GM18519 (cell line): ENCODE measurements at regions not wholly inside any gene's neighbourhood (a gene's known extent, or its start where the extent isn't known, plus 50 kb on each side); places are given as distances from the start of the nearest gene placed in this dataset.

ENCODE experiments used
- ATAC-seq: cut with Tn5 transposase; IDR thresholded peaks from one replicate; pipeline ENCODE4 v1.9.1; 2021; ENCODE audit warnings: mild to moderate bottlenecking, moderate library complexity; ENCODE audit not compliant: unreplicated experiment, low FRiP score

DNA sequence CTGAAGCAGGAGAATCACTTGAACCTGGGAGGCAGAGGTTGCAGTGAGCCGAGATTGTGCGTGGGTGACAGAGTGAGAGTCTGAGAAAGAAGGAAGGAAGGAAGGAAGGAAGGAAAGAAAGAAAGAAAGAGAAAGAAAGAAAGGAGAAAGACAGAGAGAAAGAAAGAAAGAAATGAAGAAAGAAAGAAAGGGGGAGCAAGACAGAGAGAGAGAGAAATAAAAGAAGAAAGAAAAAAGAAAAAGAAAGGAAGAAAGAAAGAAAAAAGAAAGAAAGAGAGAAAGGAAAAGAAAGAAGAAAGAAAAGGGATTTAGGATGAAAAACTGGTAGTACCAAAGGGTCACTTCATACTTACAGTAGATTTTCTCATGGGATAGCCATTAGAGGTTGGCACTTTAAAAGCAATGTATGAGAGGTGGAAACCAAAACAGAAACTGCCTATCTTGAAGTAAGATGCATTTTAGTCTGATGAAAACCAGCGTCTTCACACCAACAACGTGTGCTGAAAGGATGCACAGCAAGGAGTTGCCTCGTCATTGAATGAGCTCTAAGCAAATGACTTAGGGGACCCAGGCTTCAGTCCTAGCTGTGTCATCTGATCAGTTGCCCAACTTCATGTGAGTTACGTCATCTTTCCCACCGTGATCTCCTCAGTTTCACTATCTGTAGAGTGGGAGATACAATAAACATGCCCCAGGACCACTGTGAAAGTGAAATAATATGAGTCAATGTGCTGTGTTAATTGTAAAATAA is 133.9 kb upstream of the NEDD9 start:
- peak; percentile 58 for ATAC-seq

DNA sequence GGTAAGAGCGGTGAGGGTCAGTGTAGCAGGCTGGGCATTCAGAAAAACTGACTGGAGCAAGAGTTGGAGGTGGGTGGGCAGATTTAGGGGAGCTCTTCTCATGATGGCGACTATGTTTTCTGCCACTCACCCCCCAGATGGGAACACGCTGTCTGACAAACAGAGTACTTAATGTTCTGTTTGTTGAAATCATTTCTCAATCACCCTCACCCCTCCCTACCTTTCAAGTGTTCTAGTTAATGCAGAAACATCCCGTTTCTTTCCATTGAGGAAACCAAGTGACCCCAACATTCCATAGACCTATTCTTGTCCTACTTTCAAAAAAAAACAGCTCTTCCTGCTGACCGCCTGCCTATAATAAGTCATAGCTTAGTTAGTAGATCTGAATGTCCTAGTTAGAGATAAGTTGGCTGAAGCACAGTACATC is 132.5 kb upstream of the NEDD9 start:
- ATAC-seq, result no peak

DNA sequence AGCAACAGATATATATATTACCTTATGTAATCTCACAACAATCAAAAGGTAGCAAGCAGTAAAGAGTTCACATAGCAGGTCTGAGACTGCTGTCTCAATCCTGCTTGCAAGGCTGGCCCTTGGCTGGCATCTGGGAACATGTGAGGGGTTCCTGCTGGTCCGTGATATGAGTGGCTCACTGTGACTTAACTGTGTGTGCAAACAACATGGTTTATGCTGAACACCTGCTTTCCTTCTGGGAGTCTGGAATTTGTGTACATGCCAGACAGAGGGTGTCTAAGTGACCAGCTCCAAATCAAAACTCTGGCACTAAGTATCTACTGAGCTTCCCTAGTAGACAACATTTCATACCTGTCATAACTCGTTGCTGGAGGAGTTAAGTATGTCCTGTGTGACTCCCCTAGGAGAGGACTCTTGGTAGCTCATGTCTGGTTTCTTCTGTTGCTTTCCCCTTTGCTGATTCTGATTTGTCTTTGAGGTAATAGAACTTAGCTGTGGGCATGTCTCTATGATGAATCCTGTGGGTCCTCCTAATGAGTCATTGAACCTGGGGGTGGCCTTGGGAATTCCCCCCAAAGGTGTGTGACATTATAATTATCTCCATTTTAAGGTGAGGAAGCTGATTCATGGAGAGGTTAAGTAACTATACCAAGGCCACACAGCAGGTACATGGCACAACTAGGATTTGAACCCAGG is 131.6 kb upstream of the NEDD9 start:
- ATAC-seq, result no peak

DNA sequence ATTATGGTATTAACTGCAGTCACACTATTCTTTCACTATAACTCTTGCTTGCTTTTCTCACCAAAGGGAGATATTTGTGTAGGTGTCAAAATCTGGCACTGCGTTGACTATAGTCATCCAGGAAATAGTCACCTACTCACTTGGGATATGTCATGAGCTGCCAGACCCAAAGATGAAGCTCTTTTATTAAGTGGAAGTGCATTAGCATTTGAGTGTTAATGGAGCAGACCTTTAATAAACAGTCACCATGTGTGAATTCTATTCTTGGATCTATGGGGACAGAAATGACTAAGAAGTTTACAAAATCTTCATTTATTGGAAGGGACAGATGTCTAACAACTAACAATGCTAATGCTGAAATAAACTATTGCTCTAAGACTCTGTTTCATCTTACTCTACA is 130.1 kb upstream of the NEDD9 start:
- no peak for ATAC-seq

DNA sequence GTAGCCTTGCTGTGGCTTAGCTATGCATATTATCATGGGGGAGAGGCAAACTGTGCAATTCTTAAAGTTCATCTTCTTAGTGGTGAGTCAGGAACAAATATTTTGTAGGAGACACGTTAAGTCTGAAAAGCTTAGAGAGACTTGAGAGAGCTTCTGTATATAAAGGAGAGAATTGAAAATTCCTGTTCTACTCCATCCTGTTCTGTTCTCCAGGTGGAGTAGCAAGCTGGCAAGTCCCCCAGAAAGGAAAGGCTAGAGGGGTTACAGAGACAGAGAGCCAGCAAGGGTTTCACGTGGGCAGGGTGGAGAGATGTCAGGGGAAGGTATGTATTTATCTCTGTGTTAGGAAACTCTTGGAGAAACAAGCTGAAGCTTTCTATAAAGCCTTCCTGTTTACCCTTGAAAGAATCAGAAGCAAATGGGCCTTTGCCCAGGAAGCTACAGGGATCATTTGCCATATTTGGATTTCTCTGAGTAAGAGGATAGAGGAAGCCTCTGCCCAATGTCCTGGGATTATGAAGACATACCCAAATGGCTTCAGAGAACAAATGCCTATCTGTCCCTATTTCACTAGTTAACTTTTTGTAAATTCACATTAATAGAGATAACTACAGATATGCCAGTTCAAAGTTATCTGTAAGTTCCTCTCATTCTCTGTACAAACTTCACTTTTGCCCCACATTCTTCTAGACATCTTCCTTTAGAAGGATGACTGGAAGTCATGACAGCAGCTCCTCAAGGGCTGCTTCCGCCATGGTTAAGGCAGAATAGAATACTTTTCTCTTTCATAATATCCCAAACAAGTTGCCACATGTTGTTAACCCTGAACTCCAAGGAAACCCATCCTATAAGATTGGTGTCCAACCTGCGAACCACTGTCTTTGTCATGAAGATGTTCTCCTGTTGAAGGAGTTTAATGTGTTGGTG is 126.7 kb upstream of the NEDD9 start:
- no peak for ATAC-seq

DNA sequence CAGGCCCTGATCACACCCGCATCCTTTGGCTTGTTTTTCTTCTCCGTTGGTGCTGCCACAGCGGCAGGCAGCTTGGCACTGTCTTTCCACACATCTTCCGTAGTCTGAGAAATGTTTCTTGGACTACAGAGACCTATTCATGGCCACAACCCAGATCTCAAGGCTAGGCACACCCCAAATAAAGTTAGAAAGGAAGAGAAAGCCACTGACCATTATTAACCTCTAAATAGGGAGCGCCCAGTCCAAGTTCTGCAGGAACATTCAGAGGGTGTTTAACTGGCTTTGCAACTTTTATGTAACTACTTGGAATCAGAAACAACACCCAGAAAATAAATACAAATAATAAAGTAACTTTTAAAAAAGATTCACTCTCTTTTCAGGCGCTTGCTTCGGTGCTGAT is 124.8 kb upstream of the NEDD9 start:
- ATAC-seq, result no peak

DNA sequence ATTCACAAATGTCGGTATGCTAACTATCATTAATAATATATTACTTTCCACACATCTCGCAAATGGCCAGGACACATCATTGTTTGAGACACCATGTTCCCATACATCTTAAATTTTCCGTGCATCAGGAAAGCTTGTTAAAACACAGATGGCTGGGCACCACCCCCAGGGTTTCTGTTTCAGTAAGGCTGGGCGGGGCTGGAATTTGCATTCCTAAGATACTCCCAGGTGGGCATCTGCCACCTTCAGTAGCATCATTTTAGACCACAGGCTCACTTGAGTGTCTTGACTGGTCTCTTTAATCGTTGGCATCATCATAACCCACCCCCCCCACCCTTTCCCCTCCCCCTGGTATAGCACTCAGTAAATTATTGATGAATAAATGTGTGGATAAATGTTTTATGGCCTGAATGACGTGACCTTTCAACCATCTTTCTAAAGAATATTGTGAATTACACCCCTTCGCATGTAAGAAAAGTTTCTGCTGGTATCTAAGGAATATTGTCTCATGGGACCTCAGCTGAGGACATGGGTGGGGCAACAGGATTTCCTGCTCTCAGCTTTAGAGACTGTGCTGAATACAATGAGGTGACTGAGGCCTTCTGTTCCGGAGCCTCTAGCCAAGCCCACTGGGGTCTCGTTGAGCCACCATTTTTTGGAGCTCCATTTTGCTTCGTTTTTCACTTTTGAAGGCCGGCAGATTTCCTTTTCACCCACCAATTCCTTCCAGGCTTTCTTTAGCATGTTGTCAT is 124.1 kb upstream of the NEDD9 start:
- ATAC-seq, result no peak

DNA sequence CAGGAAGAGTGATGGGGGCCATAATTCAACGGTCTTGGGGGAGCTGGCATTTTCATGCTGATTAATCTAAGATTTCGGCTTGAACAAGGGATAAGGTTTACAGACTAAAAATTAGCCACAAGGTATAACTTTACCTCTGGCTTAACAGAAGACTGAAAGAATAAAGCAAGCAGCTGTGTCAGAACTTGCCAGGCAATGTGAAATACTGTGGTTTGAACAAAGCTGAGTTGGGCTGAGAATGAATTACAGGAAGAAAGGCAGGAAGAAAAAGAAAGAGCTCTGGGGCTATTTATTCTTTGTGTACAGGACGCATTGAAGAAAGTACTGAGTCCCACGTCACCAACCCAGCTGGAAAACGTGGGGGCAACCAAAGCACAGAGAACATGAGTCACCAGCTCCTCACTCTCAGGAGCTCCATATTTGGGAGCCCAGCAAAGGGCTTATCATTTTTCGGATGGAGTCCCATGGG is 121.5 kb upstream of the NEDD9 start:
- no peak for ATAC-seq

DNA sequence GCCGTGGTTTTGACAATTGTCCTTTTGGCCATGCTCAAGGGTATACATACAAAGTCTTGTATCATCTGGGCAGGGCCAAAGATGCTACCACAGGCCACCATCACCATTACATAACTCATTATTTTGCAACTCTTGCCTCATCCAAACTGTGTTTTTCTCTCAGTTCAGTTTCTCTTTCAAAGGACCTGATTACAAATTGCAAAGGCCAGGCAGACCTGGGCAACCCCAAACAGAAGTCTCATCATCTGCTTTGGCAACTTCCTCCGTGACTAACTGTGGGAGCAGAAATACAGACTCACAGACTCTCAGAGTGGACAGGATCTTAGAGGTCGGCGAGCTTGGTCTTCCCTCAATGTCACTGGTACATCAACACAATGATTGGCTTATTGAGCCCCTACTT is 117.8 kb upstream of the NEDD9 start:
- ATAC-seq, result no peak

DNA sequence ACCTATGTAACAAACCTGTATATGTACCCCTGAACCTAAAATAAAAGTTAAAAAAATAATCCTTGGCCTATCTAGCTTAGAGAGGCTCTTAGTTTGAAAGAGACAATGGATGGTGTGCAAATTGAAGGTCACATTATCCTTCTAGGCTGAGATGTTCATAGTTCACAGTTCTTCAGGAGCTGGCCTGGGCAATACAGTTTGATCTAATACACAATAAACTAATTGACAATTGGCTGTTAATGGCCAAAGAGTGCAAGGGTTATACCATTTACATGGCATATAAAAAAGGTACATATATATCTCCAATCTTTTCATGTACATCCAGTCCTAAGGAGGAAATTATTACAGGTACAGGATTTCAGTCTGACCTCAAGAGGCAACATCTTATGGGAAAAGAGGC is 117.4 kb upstream of the NEDD9 start:
- ATAC-seq, result no peak

DNA sequence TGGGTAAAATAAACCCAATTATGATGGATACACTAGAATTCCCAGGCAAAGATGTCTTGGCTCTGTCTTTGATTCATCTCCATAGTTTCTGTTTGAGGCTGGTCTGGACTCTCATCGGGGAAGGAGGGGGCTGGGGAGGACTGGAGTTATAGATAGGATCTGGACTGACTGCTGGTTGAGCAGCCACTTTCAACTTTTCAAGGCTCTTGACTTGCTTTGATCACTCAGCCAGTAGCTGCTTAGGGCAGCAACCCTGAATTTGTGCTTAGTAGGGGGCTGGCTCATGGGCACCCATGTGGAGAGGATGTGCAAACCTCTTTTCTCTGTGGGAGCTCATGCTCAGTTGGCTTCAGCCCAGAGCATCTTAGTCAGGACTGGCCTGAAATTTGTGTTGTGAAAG is 114.0 kb upstream of the NEDD9 start:
- peak; percentile 68 for ATAC-seq

DNA sequence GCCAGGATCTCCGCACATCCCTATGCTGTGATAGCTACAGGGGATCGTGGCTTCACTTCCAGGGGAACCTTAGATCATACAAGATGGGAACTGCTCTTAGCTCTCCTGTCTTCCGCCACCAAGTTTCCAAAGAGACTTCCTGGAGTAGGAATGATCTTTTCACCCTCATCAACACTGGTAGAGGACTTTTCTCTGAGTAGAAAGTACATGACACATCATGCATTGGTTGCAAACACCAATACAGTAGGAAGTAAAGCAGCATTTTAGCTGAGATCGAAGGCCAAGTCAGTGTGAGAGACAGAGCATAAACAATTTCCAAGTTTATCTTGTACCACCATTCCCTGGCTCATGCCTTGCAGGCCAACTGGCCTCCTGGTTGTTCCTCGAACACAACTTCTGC is 113.1 kb upstream of the NEDD9 start:
- ATAC-seq, result no peak

DNA sequence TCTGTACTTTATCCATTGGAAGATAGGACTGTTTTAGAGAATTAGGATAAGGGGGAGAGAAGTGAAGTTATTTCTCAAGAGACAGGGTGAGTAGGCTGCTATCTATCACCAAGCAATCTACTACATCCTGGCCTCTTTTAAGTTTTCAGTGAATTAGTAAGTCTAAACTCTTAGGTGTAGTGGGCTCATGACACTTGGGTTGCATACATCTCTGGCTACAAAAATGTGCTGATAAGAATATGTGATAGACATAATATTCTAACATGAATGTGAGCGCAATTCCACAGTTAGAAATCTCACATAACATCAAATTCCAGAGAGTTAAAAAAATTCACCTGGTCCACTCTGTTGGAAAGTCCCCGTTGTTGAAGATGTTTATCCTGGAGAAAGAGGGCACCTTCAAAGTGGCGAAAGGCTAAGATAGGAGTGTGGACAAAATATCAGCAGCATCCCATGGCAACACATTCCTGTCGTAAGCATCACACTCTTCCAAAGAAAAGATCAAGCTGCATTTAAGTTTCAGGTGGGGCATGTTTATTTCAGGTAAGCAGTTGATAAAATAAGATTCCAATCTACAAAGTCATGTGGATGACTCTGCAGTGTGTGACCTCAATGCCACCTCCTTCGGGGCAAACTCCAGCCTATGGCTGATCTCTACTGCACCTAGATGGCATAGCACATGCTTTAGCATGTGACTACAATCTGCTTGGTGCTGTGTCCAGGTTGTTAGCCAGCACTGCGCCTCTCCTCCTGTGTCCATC is 111.7 kb upstream of the NEDD9 start:
- ATAC-seq, result no peak

DNA sequence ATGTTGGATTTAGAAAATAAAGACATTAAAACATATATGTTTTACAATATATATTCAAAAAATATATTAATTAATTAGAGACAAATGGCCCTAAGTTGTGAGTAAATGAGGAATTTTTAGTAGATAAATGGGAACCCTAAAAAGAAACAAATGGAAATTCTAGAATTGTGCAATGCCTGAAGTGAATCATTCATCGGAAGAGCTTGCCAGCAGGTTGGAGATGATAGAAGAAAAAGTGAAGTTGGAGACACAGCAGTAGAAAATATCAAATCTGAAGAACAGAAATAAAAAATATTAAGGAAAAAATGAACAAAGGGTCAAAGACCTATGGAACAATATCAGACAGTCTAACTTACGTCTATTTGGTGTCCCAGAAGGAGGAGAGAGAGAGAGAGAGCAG is 109.4 kb upstream of the NEDD9 start:
- no peak for ATAC-seq

DNA sequence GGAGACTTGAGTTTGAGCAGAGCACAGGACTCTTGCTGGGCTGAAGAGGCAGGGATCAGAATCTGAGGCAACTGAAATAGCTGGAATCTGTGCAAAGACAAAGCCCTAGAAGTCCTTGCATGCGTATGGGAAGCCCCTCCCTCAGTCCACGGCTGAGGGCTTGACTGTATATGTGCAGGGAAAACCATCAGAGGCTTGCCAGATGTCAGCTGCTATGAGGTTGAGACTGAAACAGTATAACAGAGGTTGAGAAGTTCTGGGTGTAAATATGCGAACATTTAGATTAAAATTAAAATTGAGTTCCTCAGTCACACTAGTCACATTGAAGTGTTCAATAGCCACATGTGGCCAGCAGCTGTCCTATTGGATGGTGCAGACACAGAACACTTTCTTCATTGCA is 108.8 kb upstream of the NEDD9 start:
- ATAC-seq, result no peak

DNA sequence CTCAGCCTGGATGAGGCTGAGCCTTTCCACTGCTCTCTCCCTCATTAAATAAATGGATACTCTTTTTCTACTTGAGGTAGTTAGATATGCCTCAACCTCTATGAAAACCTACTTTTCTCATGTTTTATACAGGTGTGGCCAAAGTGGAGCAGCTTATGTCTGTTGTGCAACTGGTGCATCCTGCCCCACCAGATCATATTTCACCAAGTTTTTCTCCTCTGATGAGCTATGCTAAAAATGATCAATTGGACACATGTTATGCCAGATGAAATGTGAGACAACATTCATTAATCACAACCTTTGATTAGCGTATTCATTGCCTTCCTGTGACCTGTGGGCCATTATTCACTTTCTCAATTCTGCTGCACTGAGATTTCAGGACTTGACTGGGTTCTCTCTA is 106.9 kb upstream of the NEDD9 start:
- ATAC-seq, result no peak

DNA sequence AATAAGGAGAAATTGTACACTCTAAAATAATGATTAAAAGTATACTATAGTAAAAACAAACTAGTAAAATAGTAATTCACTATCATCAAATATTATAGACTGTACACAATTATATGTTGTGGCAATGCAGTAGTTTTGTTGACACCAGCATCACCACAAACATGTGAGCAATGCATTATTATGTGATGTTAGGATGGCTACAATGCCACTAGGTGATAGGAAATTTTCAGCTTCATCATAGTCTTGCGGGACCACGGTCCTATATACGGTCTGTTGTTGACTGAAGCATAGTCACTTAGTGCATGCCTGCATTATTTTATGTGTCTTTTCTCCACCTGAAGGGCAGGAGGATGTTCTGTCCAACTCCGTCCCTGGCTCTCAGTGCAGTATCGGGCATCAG is 104.8 kb upstream of the NEDD9 start:
- ATAC-seq, result no peak

DNA sequence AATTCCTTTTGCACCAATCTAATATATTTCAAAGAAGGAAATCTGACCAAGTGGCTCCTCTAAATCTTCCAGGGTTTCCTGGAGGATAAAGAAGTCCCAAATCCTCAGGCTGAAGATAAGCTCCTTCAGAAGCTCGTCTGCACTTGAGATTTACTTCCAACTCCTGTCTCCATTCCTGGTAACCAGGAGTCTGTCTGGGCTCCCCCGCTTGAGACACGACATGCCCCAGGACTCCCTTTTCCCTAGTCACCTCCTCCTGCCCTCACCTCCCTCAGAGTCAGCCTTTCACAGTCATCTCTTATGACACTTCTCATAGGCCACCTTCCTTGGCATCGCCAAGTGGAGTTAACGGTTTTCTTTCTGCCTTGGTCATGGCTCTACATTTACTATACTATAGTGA is 103.4 kb upstream of the NEDD9 start:
- no peak for ATAC-seq

DNA sequence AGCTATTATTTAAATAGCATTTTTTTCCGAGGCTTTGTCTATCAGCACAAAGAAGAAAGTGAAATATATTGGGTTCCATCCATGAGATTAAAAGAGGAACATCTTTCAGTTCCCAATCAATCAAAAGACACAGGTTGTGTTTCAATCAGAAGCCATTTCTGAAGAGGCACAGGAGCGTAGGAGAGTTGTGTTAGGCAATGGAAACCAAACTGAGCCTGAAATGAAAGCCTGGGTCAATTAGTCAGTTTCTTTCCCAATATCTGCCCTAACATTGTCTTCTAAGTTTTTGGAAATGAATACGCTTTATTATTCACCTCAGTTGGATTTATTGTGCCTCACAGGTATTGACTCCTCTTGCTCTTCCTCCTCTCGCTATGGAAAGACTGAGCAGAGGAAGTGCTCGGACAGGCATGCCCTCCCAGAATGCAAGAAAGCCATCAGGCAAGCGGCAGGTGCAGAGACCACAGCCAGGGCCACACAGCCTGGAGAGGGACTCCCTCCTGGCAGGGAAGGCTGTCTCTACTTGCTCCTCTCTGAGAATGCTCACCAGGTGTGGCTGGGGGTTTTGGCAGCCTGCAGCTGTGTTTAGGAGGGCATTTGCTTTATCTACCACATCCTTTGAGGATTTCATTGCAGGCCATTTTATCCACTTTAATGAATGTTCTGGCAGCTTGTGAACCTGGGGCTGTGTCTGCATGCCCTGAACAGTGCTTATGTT is 100.8 kb upstream of the NEDD9 start:
- ATAC-seq, result no peak
